OCI-LY7 (cell line): ENCODE measurements at regions not wholly inside any gene's neighbourhood (a gene's known extent, or its start where the extent isn't known, plus 50 kb on each side); places are given as distances from the start of the nearest gene placed in this dataset.

Source experiments
- CTCF ChIP-seq: fragments of 200-600 bp; sonication (generic); conservative IDR thresholded peaks from 2 replicates; pipeline ENCODE4 v1.5.1; 2014; ENCODE audit warnings: mild to moderate bottlenecking, antibody characterized with exemption, low read length, moderate library complexity, mixed read lengths
- EZH2phosphoT487 ChIP-seq: fragments of 200-600 bp; sonication (generic); IDR thresholded peaks from 2 replicates; pipeline ENCODE4 v1.6.1; 2018; ENCODE audit warnings: low read depth, borderline replicate concordance, mild to moderate bottlenecking, mixed run types, antibody characterized with exemption, low read length, moderate library complexity, mixed read lengths

- no peak for TF ChIP-seq EZH2phosphoT487
- TF ChIP-seq CTCF = no peak
These were observed 691.8 kb upstream of the CHAC2 start for GRCh38 chr2:53075760-53076159.
